GM21528 (cell line): ENCODE measurements at regions not wholly inside any gene's neighbourhood (a gene's known extent, or its start where the extent isn't known, plus 50 kb on each side); places are given as distances from the start of the nearest gene placed in this dataset.

Experiments used
- ATAC-seq: cut with Tn5 transposase; IDR thresholded peaks from one replicate; pipeline ENCODE4 v1.9.1; 2021; ENCODE audit warnings: mild to moderate bottlenecking, moderate library complexity; ENCODE audit not compliant: unreplicated experiment, low FRiP score

DNA sequence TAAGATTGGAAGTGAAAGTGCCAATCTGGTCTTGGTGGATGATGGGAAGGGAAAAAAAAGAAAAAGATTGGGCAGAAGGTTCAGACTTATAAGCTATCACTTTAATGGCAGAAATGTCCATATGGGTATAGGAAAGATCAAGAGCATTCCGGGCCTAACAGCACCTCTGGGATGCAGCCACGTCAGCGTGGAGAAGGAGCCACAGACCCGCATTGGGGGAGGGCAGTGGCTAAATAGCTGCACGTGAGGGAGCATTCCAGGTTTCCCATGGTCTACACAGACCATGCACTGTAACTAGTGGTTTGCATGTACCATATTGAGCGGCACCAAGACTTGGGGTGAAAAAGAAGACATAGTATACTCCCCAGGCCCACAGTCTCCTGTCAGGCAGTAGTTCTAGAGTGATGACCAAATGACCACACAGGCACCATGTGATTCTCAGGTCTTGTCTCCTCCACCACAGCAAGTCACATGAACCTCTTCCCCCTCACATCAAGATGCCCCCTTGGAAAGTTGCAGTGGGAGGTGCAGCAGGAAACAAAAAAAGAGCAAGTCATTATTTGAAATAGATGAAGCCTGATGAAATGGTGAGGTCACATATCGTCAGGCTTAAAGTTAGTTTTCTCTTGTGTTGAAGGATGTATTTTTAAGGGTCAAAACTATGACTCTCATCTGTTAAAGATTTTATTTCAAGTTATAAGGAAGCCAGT, 94.4 kb upstream of the TNFAIP3 start:
- ATAC-seq: no peak

DNA sequence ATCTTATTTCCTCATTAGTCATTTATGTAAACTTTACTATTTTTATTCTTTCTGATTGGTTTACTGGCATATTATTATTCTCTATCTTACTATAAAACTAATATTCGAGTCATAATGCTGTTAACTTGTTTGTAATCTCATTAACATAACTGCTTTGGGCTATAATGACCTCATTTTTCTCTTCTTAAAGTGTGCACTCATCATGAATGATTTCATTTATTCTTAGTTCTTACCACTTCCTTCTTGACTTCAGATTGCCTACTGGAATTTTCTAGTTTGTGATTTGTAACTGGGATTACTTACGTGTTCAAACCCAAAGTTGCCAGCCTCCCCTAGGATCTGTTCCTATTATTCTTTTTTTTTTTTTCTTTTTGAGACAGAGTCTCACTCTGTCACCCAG, 91.8 kb upstream of the TNFAIP3 start:
- no peak for ATAC-seq

DNA sequence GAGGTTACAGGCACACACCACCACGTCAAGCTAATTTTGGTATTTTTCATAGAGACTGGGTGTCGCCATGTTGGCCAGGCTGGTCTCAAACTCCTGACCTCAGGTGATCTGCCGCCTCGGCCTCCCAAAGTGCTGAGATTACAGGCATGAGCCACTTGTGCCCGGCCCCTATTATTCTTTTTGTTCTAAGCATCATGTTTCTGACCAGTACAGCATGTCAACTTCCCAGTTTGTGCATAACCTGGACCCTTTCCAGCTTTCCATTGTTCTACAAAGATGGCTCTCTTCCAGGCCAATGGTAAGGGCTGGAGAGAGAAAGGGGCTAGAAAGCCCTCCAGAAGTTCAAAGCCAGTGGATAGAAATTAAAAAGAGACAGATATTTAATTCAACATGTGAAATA, 91.3 kb upstream of the TNFAIP3 start:
- no peak for ATAC-seq

DNA sequence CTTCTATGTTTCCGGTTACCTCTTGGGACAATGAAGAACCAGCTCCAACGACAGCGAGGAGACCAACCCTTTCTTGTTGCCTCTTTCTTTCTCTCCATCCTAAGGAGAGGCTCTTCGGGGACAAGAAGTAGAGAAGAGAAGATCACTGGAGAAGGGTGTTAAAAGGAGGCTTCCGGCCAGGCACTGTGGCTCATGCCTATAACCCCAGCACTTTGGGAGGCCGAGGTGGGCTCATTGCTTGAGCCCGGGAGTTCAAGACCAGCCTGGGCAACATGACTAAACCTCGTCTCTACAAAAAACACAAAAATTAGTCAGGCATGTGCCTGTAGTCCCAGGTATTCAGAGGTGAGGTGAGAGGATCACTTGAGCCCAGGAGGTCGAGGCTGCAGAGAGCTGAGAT, 90.8 kb upstream of the TNFAIP3 start:
- ATAC-seq: no peak

DNA sequence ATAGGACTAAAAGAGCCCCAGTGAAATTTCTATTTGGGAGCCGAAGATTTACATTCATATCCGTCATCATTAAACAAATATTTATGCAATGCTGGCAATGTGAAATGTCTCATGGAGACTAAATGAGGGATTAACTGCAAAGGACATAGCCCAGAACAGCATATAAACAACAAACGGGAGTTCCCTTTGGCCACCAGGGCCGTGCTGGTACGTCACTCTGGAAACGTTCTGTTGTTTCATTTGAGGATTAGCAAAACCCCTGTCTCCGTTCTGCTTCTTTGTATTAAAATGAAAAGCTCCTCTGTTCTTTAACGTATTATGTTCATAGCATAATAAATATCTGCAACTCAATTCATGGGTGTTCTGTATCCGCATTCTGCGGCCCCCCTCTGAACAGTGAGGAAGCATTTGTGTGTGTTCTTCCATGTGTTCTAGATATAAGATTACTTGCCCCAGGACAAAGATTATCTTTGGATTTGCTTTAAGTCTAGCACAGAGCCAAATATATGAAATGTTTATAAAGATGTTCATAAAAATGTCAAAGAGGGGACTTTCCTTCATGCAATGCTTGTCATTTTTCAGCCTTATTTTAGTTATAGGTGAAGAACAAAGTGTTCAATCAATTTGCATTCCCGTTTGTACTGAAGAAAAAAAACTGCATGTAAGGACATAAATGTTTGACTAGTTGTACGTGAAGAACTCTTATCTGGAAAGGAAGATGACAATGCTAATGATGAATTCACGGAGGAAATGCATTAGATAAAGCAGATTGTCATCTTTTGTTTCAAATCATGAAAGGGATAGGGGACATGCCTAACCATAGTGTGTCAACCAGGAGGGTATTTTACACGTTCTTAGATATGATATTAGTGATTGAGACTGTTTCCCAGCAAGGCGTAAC, 90.0 kb upstream of the TNFAIP3 start:
- ATAC-seq: no peak

DNA sequence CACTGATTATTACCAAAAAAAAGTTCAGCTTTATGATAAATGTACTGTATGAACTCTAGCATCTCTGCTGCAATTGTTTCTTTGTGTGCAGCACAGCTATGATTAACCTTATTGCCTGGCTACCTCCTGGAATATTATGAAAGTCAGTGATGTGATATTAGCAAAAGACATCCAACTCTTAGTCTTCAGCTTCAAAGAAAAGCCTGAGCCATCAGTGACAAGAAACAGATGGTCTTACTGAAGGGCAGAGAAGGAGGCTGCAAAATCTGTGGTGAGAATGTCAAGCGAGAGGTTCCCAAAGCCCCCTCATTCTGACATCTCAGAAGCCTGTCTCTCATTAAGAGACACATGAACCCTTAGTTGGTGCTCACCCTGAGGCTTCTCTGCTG, 89.4 kb upstream of the TNFAIP3 start:
- no peak for ATAC-seq

DNA sequence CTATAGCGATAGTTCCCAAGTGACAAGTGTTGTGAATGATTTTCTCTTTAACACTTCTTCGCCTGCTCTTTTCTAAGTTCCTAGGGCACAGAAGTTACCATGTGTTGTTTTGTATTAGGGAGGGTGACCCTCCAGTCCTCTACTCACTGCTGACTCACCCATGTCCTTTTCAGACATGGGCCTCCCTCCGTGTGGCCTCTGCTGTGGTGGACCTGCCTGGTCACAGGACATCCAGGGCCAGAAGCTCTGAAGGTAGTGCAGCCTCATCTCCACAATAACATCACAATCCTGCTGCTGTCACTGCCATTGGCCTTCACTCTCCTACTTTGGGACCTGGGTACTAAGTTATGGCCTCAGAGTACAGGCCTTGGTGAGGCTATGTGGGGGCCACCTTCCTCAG, 87.1 kb upstream of the TNFAIP3 start:
- ATAC-seq: no peak

DNA sequence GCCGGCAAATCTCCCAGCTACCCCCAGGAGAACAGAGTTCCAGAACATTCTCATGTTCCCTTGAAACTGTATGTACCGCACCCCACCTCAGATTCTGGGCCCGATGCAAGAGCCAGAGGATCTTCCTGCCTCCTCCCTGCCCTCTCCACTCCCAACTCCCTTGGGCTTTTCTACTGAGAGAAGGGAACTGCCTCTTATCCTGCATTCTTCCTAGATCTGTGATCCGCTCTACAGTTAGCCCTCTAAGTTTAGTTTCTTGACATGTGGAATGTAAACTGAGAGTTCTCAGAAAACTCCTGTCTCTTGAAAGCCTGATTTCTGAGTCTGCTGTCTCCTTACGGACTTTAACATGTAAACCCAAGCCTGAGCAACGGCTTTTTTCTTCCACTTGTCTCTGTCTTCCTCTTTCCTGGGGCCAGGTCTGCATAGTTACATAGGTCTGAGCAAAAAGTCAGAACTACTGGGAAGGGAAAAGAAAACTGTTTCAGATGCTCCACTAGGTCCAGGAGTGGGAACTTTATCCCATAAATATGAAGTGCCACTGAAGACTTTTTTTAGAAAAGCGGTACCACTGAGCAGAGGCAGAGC, 86.5 kb upstream of the TNFAIP3 start:
- no peak for ATAC-seq

DNA sequence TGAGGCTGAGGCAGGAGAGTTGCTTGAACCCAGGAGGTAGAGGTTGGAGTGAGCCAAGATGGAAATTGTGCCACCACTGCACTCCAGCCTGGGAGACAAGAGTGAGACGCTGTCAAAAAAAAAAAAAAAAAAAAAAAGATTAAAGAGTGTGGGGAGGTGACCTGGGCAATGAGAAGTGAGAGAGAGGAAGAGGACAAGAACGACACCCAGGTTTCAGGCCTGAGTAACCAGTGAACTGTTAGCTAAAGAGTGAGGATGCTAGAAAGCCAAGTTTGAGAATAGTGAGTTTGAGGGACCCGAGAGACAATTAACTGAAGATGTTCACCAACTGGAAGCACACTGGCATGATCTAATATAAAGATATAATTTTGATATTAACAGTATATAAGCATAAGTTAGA, 85.4 kb upstream of the TNFAIP3 start:
- ATAC-seq: no peak

DNA sequence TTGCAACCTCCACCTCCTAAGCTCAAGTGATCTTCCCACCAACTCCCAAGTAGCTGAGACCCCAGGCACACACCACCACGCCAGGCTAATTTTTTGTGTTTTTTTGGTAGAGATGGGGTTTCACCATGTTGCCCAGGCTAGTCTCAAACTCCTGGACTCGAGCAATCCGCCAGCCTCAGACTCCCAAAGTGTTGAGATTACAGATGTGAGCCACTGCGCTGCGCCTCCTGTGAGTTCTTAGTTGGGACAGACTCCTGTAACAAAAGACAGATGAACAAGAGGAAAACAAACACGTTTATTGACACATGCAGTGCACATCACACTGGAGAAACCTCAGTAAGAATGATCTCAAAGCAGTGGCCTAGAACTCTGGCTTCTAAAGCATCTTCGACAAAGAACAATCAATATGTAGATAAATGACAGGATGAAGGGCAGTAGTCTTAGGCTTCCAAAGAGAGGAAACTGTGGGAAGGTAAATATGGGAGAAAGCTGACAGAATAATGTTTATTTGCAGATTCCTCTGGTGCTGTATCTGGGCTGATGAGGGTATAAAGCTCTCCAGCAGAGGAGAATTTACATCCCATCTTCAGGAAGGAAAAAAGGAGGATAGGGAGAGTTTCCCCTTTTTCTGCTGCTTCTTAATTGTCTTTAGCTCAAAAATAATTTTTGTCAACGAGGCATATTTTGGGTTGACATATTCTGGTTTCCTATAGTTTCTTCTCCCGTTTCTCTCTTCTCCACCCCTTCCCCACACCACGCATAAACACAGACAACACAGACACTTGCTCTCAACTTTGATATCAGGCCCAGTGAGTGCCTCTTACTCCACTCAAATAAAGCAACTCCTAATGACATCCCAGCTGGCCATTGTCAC, 84.7 kb upstream of the TNFAIP3 start:
- no peak for ATAC-seq

DNA sequence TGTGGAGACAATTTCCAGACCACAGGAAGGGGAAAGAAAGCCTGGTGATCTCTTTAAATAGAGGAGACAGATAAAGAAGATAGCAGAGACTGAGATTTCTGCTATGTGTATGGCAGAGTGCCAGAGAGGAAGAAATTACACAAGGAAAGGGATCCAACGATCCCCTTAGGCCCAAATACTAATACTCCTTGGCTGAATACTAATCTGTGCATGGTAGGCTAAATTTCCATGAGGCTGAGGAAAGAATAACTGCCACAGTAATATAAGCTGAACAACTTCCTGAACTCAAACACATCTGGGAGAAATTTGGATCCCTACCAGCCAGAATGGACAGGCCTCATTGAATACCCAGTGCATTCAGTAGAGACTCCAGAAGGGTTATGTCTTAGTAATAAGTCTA, 83.3 kb upstream of the TNFAIP3 start:
- no peak for ATAC-seq

DNA sequence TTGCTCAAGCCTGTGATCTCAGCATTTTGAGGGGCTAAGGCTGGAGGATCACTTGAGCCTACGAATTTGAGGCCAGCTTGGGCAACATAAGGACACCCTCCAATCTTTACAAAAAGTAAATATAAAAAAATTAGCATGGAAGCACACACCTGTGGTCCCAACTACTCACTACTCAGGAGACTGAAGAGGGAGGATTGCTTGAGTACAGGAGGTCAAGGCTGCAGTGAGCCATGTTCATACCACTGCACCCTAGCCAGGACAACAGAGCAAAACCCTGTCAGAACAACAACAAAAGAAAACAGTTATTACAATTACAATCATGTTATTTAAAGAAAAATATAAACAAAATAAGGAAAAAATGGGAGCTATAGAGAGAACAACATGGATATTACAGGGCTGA, 82.5 kb upstream of the TNFAIP3 start:
- no peak for ATAC-seq

DNA sequence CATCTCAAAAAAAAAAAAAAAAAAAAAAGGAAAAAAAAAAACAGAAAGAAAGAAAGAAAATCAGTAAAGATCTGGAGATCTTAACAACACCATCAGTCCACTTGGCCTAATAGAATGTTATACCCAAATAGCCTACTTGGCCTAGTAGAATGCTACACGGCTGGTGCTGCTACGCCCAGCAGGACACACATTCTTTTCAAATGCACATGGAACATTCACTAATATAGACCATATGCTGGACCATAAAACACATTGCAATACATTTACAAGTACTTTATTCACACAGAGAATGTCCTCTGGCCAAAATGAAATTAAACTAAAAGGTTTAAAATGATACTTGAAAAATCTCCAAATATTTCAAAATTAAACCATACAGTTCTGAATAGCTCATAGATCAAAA, 80.0 kb upstream of the TNFAIP3 start:
- ATAC-seq: no peak

DNA sequence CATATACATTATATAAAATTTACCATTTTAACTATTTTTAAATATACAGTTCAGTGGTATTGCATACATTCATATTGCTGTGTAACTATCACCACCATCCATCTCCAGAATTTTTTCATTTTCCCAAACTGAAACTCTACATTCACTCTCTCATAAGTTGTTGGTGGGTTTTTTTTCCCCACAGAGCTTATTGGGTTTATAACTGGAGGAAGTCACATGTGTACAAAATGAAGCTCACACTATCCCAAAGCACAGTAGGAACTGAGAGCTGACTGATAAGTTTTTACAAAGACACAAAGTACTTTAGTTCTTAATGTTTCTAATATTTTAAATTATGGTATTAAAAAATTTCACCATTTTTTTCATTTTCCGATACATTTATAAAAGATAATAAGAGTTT, 78.8 kb upstream of the TNFAIP3 start:
- no peak for ATAC-seq

DNA sequence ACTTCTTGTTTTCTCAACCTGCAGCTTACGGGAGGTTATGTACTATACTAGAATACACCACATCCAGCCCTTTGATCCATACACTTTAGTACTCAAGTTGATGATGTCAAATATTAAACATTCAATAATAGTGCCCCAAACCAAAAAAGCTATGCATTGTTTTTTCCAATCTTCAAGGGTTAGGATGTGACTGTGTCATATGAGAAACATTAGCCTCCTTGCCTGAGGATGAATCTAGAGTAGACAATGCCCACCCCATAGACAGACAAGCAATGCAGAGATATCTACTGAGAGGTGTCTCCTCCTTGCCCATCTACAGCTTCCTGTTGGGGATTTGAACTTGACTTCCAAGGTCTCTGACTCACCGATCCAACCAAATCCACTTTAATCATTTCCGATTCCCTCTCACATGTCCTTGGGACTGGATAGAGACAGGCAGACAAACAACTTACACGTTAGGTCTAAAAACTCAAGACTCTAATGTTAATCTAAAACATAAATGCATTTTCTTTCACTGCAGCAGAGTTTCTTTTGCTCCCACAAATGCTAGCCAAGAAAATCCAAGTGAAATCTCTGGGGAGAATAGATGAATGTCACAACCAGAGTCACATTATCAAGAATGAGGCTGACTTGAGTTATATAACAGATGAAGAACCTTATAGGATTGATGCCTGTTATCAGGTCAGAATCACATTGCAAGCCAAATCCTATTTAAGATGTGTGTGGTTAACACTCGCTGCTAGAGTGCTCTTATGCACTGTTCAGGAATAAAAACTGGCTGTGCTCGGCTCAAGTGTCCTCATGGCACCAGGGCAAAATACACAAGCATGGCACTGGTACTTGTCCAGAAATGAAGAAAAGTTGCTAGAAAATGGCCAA, 75.5 kb upstream of the TNFAIP3 start:
- ATAC-seq: no peak

DNA sequence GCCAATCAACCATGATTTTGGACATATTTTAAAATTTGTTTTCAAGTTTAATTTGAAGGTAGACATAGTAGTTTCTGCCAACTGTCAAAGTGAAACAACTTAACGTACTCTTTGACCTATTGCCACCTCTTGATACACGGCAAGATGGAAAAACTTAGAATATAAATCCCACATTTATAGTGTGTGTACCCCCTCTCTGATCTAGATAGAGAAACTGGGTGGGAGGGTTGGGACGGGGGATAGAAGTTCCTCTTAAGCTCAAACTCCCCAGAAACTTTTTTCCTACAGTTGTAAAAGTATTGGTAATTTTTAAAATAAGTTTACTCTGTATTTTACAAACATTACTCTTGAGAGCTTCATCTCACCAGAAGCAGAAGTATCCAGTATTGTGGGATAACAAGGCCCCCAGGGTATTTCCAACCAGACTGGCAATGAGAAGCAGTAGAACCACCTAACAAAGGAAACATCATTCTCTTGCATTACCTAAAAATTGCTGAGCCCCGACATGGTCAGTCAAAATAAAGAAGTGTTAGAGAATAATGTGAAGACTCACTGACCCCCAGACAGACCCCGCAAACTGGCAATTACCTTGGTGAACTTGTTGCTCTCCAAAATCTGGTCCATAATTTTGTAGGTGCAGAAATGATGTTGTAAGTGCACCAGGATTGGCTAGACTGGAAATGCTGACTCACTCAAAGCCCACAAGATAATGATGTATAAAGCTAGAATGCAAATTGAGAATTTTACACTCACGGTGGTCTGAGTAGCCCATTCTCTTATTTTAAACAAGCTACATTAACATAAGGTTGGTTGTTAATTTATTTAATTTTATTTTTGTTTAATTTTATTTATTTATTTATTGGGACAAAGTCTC, 74.7 kb upstream of the TNFAIP3 start:
- no peak for ATAC-seq

DNA sequence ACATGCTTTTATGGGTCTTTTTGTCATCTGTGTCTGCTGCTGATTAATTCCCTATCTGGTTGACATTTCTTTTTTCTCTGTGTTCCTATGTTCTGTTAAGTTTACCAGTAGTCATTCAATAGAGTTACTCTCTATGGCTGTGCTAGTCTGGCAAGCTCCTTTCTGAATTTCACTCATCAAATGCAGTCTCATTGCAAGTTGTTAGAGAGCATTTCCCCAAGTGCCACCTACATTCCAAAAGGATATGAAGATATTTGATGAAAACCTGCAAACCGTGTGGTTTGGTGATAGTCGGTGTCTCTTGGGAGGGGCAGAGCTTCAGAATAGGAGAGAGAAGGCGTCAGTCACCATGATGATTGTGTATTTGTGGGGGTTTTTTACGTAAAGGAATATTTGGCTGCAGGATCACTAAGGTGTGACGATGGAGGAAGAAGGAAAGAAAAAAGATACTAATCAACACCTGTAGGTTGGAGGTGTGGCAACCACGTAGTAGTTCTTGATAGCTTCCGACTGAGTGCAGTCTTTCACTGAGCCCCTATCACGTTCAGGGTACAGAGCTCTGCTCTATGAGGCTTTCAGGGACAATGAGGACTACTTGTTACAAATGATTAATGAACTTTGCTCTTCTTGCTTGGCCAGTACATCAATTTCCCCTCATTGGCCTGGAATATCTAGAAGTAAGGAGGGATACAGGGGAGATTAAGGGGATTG, 73.1 kb upstream of the TNFAIP3 start:
- no peak for ATAC-seq

DNA sequence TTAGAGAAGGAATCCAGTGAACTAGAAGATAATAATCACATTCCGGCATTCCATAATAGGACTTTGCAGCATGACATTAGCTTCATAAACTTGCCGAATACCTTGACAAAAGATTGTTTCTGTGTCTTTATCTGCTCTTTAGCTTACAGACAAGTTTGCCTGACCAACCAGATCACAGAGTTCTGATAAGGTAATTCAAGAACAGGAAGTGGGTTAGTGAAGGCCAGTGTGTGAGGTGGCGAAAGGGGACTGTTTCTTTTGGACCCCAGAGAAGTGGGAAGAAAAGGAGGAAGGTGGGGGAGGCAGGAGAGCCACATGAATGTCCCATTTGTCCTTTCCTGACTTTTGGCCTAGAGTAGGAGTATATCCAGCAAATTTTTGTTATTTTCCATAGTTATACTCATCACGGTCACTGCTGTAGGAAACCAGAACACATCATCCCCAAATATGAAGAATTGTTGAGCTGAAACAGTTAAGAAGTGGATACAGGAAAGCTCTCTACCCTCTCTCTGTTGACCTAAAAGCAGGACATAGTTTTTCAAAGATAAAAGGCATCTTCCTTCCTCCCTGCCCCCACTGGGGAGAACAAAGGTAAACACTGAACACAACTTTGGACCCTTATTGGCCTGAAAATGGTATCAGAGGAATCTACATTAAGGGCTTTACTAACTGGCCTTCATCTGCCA, 72.4 kb upstream of the TNFAIP3 start:
- no peak for ATAC-seq
